HCT116 (cell line): ENCODE measurements at regions not wholly inside any gene's neighbourhood (a gene's known extent, or its start where the extent isn't known, plus 50 kb on each side); places are given as distances from the start of the nearest gene placed in this dataset.

Experiments used
- ATF3 ChIP-seq: IDR thresholded peaks from 2 replicates; pipeline ENCODE4 v1.6.1; 2012
- CTCF ChIP-seq, 3 experiments: fragments of 200-600 bp in 1 of 3; sonication (generic) in 1 of 3; IDR thresholded peaks in 2 of 3; conservative IDR thresholded peaks in 1 of 3; 2 replicates each; pipeline ENCODE4 v1.5.1; 2012 to 2017; ENCODE audit warnings: low read depth in 2 of 3, low read length in 2 of 3, antibody characterized with exemption in 1 of 3, borderline replicate concordance in 1 of 3, control low read depth in 1 of 3, mild to moderate bottlenecking in 1 of 3, mixed read lengths in 1 of 3, mixed run types in 1 of 3, moderate library complexity in 1 of 3; ENCODE audit not compliant: insufficient read depth in 1 of 3
- JUND ChIP-seq: IDR thresholded peaks from 2 replicates; pipeline ENCODE4 v1.6.1; 2012
- SIN3A ChIP-seq: IDR thresholded peaks from 2 replicates; pipeline ENCODE4 v1.6.1; 2012; ENCODE audit warnings: low read depth
- TF ChIP-seq, protein P1 (sequence below): IDR thresholded peaks from 2 replicates; pipeline ENCODE4 v1.6.1; 2012; ENCODE audit warnings: low read depth
- TF ChIP-seq, protein P2 (sequence below): IDR thresholded peaks from 2 replicates; pipeline ENCODE4 v1.6.1; 2012

- TF ChIP-seq, protein P1, sequence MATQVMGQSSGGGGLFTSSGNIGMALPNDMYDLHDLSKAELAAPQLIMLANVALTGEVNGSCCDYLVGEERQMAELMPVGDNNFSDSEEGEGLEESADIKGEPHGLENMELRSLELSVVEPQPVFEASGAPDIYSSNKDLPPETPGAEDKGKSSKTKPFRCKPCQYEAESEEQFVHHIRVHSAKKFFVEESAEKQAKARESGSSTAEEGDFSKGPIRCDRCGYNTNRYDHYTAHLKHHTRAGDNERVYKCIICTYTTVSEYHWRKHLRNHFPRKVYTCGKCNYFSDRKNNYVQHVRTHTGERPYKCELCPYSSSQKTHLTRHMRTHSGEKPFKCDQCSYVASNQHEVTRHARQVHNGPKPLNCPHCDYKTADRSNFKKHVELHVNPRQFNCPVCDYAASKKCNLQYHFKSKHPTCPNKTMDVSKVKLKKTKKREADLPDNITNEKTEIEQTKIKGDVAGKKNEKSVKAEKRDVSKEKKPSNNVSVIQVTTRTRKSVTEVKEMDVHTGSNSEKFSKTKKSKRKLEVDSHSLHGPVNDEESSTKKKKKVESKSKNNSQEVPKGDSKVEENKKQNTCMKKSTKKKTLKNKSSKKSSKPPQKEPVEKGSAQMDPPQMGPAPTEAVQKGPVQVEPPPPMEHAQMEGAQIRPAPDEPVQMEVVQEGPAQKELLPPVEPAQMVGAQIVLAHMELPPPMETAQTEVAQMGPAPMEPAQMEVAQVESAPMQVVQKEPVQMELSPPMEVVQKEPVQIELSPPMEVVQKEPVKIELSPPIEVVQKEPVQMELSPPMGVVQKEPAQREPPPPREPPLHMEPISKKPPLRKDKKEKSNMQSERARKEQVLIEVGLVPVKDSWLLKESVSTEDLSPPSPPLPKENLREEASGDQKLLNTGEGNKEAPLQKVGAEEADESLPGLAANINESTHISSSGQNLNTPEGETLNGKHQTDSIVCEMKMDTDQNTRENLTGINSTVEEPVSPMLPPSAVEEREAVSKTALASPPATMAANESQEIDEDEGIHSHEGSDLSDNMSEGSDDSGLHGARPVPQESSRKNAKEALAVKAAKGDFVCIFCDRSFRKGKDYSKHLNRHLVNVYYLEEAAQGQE: no peak
- TF ChIP-seq CTCF (IDR thresholded peaks at IDR 0.05 in 2 of 3, conservative IDR thresholded peaks at IDR 0.05 in 1 of 3; ENCODE audit: borderline replicate concordance in 1 of 3, insufficient read depth in 1 of 3, low read depth in 2 of 3, low read length in 2 of 3) (no peak), SIN3A (no peak), ATF3 (no peak), JUND (no peak)
- TF ChIP-seq, protein P2, sequence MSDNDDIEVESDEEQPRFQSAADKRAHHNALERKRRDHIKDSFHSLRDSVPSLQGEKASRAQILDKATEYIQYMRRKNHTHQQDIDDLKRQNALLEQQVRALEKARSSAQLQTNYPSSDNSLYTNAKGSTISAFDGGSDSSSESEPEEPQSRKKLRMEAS: no peak
Measured at GRCh38 chr18:60024857-60025256, 125.1 kb downstream of the PMAIP1 start.
